ENCODE measurements at regions not wholly inside any gene's neighbourhood (a gene's known extent, or its start where the extent isn't known, plus 50 kb on each side); places are given as distances from the start of the nearest gene placed in this dataset.
"Not testable (repeated sequence)": the region's sequence is repeated elsewhere in the genome, so short reads cannot be mapped to it uniquely, and the experiment has no call there.

GRCh38 chr11:10956884-10957283 is 99.0 kb upstream of the ZBED5 start:
- not testable (repeated sequence) for H3K36me3 ChIP-seq (ENCODE audit: control insufficient read depth in 3 of 3, insufficient read depth in 3 of 3, low read length in 3 of 3); H3K9me3 ChIP-seq (ENCODE audit: control insufficient read depth in 3 of 3, low read length in 3 of 3); H3K27ac ChIP-seq (ENCODE audit: low read depth, low read length); H3K4me3 ChIP-seq (ENCODE audit: low read length in 3 of 3); H3K4me1 ChIP-seq (ENCODE audit: control insufficient read depth in 3 of 3, insufficient read depth in 3 of 3, low read length in 3 of 3); H3K9ac ChIP-seq (ENCODE audit: low read depth in 1 of 3, low read length in 3 of 3); H3K27me3 ChIP-seq (ENCODE audit: control insufficient read depth in 3 of 3, insufficient read depth in 3 of 3, low read length in 3 of 3)

- H3K27ac ChIP-seq (ENCODE audit: low read depth, low read length): no peak overlapping the region
- no peaks in the 10 kb centered on the region for H3K36me3 ChIP-seq (ENCODE audit: control insufficient read depth in 3 of 3, insufficient read depth in 3 of 3, low read length in 3 of 3)
- H3K9me3 ChIP-seq (ENCODE audit: control insufficient read depth in 3 of 3, low read length in 3 of 3): no peaks in the 10 kb centered on the region
- H3K4me1 ChIP-seq (ENCODE audit: control insufficient read depth in 3 of 3, insufficient read depth in 3 of 3, low read length in 3 of 3): no peaks in the 10 kb centered on the region
- no peak overlapping the region for H3K9ac ChIP-seq (ENCODE audit: low read depth in 1 of 3, low read length in 3 of 3)
- no peak overlapping the region for H3K4me3 ChIP-seq (ENCODE audit: low read length in 3 of 3)
- H3K27me3 ChIP-seq (ENCODE audit: control insufficient read depth in 3 of 3, insufficient read depth in 3 of 3, low read length in 3 of 3): peaks cover 2 to 6% (median 2%) of the 10 kb centered on the region in 3 donors
Observed at GRCh38 chr11:10955616-10956015, 97.8 kb upstream of the ZBED5 start.

GRCh38 chr11:10954184-10954583 is 96.3 kb upstream of the ZBED5 start:
- H3K27me3 ChIP-seq (ENCODE audit: control insufficient read depth in 3 of 3, insufficient read depth in 3 of 3, low read length in 3 of 3): peaks cover 2 to 6% (median 2%) of the 10 kb centered on the region in 3 donors
- no peak overlapping the region for H3K4me3 ChIP-seq (ENCODE audit: low read length in 3 of 3)
- no peaks in the 10 kb centered on the region for H3K4me1 ChIP-seq (ENCODE audit: control insufficient read depth in 3 of 3, insufficient read depth in 3 of 3, low read length in 3 of 3)
- no peaks in the 10 kb centered on the region for H3K9me3 ChIP-seq (ENCODE audit: control insufficient read depth in 3 of 3, low read length in 3 of 3)
- H3K36me3 ChIP-seq (ENCODE audit: control insufficient read depth in 3 of 3, insufficient read depth in 3 of 3, low read length in 3 of 3): no peaks in the 10 kb centered on the region
- no peak overlapping the region for H3K27ac ChIP-seq (ENCODE audit: low read depth, low read length)
- H3K9ac ChIP-seq (ENCODE audit: low read depth in 1 of 3, low read length in 3 of 3): no peak overlapping the region

- Histone ChIP-seq H3K4me1 (ENCODE audit: control insufficient read depth in 3 of 3, insufficient read depth in 3 of 3, low read length in 3 of 3) (no peaks in the 10 kb centered on the region), H3K4me3 (ENCODE audit: low read length in 3 of 3) (no peak overlapping the region), H3K9me3 (ENCODE audit: control insufficient read depth in 3 of 3, low read length in 3 of 3) (no peaks in the 10 kb centered on the region), H3K27me3 (ENCODE audit: control insufficient read depth in 3 of 3, insufficient read depth in 3 of 3, low read length in 3 of 3) (peaks cover 0 to 6% (median 2%) of the 10 kb centered on the region in 3 donors), H3K36me3 (ENCODE audit: control insufficient read depth in 3 of 3, insufficient read depth in 3 of 3, low read length in 3 of 3) (no peaks in the 10 kb centered on the region), H3K9ac (ENCODE audit: low read depth in 1 of 3, low read length in 3 of 3) (no peak overlapping the region), H3K27ac (ENCODE audit: low read depth, low read length) (no peak overlapping the region)
Observed at GRCh38 chr11:10952872-10953271, 95.0 kb upstream of the ZBED5 start.

GRCh38 chr11:10947935-10948334 is 90.1 kb upstream of the ZBED5 start:
- not testable (repeated sequence) for H3K4me1 ChIP-seq (ENCODE audit: control insufficient read depth in 3 of 3, insufficient read depth in 3 of 3, low read length in 3 of 3); H3K36me3 ChIP-seq (ENCODE audit: control insufficient read depth in 3 of 3, insufficient read depth in 3 of 3, low read length in 3 of 3); H3K27ac ChIP-seq (ENCODE audit: low read depth, low read length); H3K27me3 ChIP-seq (ENCODE audit: control insufficient read depth in 3 of 3, insufficient read depth in 3 of 3, low read length in 3 of 3); H3K9me3 ChIP-seq (ENCODE audit: control insufficient read depth in 3 of 3, low read length in 3 of 3); H3K9ac ChIP-seq (ENCODE audit: low read depth in 1 of 3, low read length in 3 of 3); H3K4me3 ChIP-seq (ENCODE audit: low read length in 3 of 3)

GRCh38 chr11:10946072-10946471 is 88.2 kb upstream of the ZBED5 start:
- Histone ChIP-seq H3K4me3 (ENCODE audit: low read length in 3 of 3) (no peak overlapping the region), H3K4me1 (ENCODE audit: control insufficient read depth in 3 of 3, insufficient read depth in 3 of 3, low read length in 3 of 3) (peaks cover under 1 to 6% (median 2%) of the 10 kb centered on the region in 3 donors), H3K9me3 (ENCODE audit: control insufficient read depth in 3 of 3, low read length in 3 of 3) (no peaks in the 10 kb centered on the region), H3K27me3 (ENCODE audit: control insufficient read depth in 3 of 3, insufficient read depth in 3 of 3, low read length in 3 of 3) (no peaks in the 10 kb centered on the region), H3K36me3 (ENCODE audit: control insufficient read depth in 3 of 3, insufficient read depth in 3 of 3, low read length in 3 of 3) (no peaks in the 10 kb centered on the region), H3K27ac (ENCODE audit: low read depth, low read length) (no peak overlapping the region), H3K9ac (ENCODE audit: low read depth in 1 of 3, low read length in 3 of 3) (no peak overlapping the region)

DNA sequence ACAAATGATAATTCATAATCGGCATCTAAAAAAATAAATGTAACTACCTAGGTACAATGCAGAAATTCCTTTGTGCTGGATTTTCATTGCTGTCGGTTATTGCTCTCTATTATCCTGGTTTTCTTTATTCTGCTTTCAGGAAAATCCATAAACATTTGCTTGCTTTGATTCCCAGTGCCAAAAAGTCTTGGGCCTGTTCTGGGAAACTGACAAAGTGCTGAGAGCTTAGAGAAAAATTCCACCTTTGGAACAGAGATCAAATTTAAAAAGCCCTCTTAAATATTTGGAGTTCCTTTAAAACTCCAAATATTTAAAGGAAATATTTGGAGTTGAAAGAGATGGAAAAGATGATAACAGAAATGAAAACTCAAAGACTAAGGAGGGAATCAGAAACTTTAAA is 87.3 kb upstream of the ZBED5 start:
- H3K36me3 ChIP-seq (ENCODE audit: control insufficient read depth in 3 of 3, insufficient read depth in 3 of 3, low read length in 3 of 3): no peaks in the 10 kb centered on the region
- H3K4me1 ChIP-seq (ENCODE audit: control insufficient read depth in 3 of 3, insufficient read depth in 3 of 3, low read length in 3 of 3): peaks cover 2 to 6% (median 2%) of the 10 kb centered on the region in 3 donors
- no peak overlapping the region for H3K27ac ChIP-seq (ENCODE audit: low read depth, low read length)
- H3K9me3 ChIP-seq (ENCODE audit: control insufficient read depth in 3 of 3, low read length in 3 of 3): no peaks in the 10 kb centered on the region
- H3K9ac ChIP-seq (ENCODE audit: low read depth in 1 of 3, low read length in 3 of 3): no peak overlapping the region
- no peak overlapping the region for H3K4me3 ChIP-seq (ENCODE audit: low read length in 3 of 3)
- H3K27me3 ChIP-seq (ENCODE audit: control insufficient read depth in 3 of 3, insufficient read depth in 3 of 3, low read length in 3 of 3): no peaks in the 10 kb centered on the region

GRCh38 chr11:10943968-10944367 is 86.1 kb upstream of the ZBED5 start:
- Histone ChIP-seq H3K36me3 (ENCODE audit: control insufficient read depth in 3 of 3, insufficient read depth in 3 of 3, low read length in 3 of 3) (no peaks in the 10 kb centered on the region), H3K27ac (ENCODE audit: low read depth, low read length) (no peak overlapping the region), H3K27me3 (ENCODE audit: control insufficient read depth in 3 of 3, insufficient read depth in 3 of 3, low read length in 3 of 3) (no peaks in the 10 kb centered on the region), H3K9me3 (ENCODE audit: control insufficient read depth in 3 of 3, low read length in 3 of 3) (no peaks in the 10 kb centered on the region), H3K4me3 (ENCODE audit: low read length in 3 of 3) (no peak overlapping the region), H3K9ac (ENCODE audit: low read depth in 1 of 3, low read length in 3 of 3) (no peak overlapping the region), H3K4me1 (ENCODE audit: control insufficient read depth in 3 of 3, insufficient read depth in 3 of 3, low read length in 3 of 3) (peaks cover 2 to 6% (median 2%) of the 10 kb centered on the region in 3 donors)

- H3K27ac ChIP-seq (ENCODE audit: low read depth, low read length): no peak overlapping the region
- no peaks in the 10 kb centered on the region for H3K27me3 ChIP-seq (ENCODE audit: control insufficient read depth in 3 of 3, insufficient read depth in 3 of 3, low read length in 3 of 3)
- H3K36me3 ChIP-seq (ENCODE audit: control insufficient read depth in 3 of 3, insufficient read depth in 3 of 3, low read length in 3 of 3): no peaks in the 10 kb centered on the region
- H3K9ac ChIP-seq (ENCODE audit: low read depth in 1 of 3, low read length in 3 of 3): no peak overlapping the region
- H3K4me3 ChIP-seq (ENCODE audit: low read length in 3 of 3): no peak overlapping the region
- peaks cover 2 to 6% (median 2%) of the 10 kb centered on the region in 3 donors for H3K4me1 ChIP-seq (ENCODE audit: control insufficient read depth in 3 of 3, insufficient read depth in 3 of 3, low read length in 3 of 3)
- H3K9me3 ChIP-seq (ENCODE audit: control insufficient read depth in 3 of 3, low read length in 3 of 3): no peaks in the 10 kb centered on the region
Observed at GRCh38 chr11:10942620-10943019, 84.8 kb upstream of the ZBED5 start.

DNA sequence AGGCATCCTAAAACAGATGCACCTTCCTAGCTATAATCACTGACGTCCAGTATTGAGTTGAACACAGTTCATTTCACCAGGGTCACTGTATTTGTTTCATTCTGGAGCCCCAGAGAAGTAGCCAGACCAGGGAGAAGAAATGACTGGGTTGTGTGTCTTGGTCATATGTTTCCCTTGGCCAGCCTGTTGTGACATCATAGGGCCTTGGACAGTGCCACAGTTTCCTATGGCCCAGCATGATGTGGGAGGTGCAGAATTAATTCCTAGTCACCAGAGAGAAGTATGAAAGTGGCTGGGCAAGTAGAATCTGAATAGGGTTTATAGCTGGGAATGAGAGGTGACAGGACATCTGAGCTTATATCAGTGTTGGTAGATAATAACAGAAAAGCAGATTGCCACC is 84.0 kb upstream of the ZBED5 start:
- H3K4me3 ChIP-seq (ENCODE audit: low read length in 3 of 3): no peak overlapping the region
- no peak overlapping the region for H3K9ac ChIP-seq (ENCODE audit: low read depth in 1 of 3, low read length in 3 of 3)
- no peaks in the 10 kb centered on the region for H3K9me3 ChIP-seq (ENCODE audit: control insufficient read depth in 3 of 3, low read length in 3 of 3)
- H3K27me3 ChIP-seq (ENCODE audit: control insufficient read depth in 3 of 3, insufficient read depth in 3 of 3, low read length in 3 of 3): no peaks in the 10 kb centered on the region
- H3K4me1 ChIP-seq (ENCODE audit: control insufficient read depth in 3 of 3, insufficient read depth in 3 of 3, low read length in 3 of 3): peaks cover 2 to 6% (median 2%) of the 10 kb centered on the region in 3 donors
- H3K27ac ChIP-seq (ENCODE audit: low read depth, low read length): no peak overlapping the region
- no peaks in the 10 kb centered on the region for H3K36me3 ChIP-seq (ENCODE audit: control insufficient read depth in 3 of 3, insufficient read depth in 3 of 3, low read length in 3 of 3)

- Histone ChIP-seq H3K27ac (ENCODE audit: low read depth, low read length) (no peak overlapping the region), H3K4me3 (ENCODE audit: low read length in 3 of 3) (no peak overlapping the region), H3K36me3 (ENCODE audit: control insufficient read depth in 3 of 3, insufficient read depth in 3 of 3, low read length in 3 of 3) (no peaks in the 10 kb centered on the region), H3K4me1 (ENCODE audit: control insufficient read depth in 3 of 3, insufficient read depth in 3 of 3, low read length in 3 of 3) (peaks cover 2 to 6% (median 2%) of the 10 kb centered on the region in 3 donors), H3K27me3 (ENCODE audit: control insufficient read depth in 3 of 3, insufficient read depth in 3 of 3, low read length in 3 of 3) (no peaks in the 10 kb centered on the region), H3K9me3 (ENCODE audit: control insufficient read depth in 3 of 3, low read length in 3 of 3) (no peaks in the 10 kb centered on the region), H3K9ac (ENCODE audit: low read depth in 1 of 3, low read length in 3 of 3) (no peak overlapping the region)
Observed at GRCh38 chr11:10941414-10941813, 83.6 kb upstream of the ZBED5 start.
